ENCODE measurements at regions not wholly inside any gene's neighbourhood (a gene's known extent, or its start where the extent isn't known, plus 50 kb on each side); places are given as distances from the start of the nearest gene placed in this dataset.
"Not testable (repeated sequence)": the region's sequence is repeated elsewhere in the genome, so short reads cannot be mapped to it uniquely, and the experiment has no call there.

DNA sequence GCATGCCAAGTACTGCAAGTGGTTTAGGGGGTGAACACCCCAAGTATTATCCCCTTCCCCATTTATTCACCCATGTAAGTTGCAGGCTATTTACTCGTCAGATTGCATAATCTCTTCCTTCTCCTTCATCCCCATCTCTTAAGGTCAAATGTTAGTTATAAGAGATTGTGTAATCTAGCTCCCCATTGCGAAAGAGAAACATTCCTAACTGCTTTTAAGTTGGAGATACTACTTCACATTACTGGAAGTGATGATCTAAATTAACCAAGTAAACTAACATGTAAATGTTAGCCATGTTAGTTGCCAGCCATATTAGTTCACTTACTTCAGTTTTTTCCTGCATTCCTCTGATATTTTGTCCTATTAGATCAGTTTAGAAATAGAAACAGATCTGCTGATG lies 262.3 kb downstream of the TAF11L14 start:
- DNase-seq: no peak

DNA sequence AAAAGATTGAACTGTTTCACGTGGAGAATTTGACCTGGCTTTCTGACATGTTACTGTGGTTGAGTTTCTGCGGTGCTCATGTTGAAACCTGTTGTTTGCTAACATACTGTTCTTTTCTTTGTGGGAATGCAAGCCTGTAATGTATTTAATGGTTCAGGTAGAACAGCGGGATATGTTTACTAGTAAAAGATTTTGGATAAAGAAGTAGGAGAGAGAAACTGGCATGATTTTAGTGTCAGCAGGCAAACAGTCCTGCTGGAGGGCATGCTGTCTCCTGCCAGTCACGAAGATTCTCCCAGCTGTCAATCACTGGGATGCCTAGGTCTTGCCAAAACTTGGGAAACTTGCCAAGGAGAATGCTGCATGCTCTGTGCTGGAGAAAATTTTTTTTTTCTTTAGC lies 263.5 kb downstream of the TAF11L14 start:
- DNase-seq: no peak

DNA sequence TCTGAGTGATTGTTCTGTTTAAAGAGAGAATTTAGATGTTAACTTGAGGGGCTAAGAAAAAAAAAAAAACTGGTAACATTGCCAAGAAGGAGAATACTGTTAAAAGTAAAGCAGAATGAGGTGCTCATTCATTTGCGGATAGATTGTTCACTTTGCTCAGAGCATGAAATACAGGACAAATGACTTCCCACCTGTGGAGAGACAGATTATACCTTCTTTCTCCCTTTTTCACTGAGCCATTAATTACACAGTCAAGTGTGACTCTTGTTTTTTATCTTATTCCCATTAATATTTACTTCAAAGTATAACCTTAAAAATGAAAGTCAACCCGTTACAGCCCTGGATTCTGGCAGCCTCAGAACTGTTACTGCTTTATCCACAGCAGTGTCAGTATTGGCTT lies 264.5 kb downstream of the TAF11L14 start:
- no peak for DNase-seq

GRCh38 chr5:17907094-17907493 lies 272.8 kb downstream of the TAF11L14 start:
- no peak for DNase-seq

DNA sequence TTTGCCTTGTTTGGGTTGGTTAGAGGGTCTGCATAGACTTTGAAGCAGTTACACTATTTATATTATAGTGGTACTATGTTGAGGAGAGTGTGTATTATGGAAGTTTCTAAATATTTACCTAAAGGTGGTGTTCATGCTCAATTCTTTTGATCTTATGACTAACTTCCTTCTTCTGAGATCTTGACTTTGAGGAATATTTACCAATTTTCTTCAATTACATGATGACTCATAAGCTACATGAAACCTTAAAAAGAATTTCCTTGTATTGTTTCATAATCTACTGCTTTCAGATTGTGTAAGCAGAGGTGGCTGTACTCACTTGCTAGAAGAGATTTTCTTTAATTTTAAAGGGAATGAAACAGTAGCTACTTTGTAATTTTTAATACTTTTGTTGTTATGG lies 276.1 kb downstream of the TAF11L14 start:
- DNase-seq: no peak

- no peak for DNase-seq
Observed at GRCh38 chr5:17912794-17913193, 278.5 kb downstream of the TAF11L14 start.

DNA sequence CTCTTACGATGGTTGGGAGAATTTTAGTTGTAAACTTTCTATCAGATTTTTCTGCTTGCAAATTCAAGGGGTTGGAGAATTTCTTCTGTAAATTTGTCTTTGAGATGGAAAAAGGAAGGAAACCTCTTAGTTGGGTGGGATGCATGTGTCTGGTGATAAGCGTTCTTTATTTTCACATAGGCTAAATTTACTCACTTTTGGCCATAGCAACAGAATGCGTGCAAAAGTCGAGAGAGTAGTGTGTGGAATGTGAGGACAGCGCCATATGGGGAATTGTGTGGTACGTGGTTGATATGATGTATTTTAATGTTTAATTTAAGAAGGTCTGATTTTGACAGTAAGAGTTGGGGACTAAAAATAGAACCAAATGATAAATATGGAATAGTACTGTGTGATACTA lies 282.2 kb downstream of the TAF11L14 start:
- DNase-seq: no peak

- no peak for DNase-seq
Observed at GRCh38 chr5:17917465-17917864, 283.2 kb downstream of the TAF11L14 start.

- DNase-seq: no peak
Observed at GRCh38 chr5:17918373-17919104, 284.3 kb downstream of the TAF11L14 start.

- no peak for DNase-seq
Observed at GRCh38 chr5:17925276-17925675, 291.0 kb downstream of the TAF11L14 start.

- no peak for DNase-seq
Observed at GRCh38 chr5:17928581-17928981, 294.3 kb downstream of the TAF11L14 start.

DNA sequence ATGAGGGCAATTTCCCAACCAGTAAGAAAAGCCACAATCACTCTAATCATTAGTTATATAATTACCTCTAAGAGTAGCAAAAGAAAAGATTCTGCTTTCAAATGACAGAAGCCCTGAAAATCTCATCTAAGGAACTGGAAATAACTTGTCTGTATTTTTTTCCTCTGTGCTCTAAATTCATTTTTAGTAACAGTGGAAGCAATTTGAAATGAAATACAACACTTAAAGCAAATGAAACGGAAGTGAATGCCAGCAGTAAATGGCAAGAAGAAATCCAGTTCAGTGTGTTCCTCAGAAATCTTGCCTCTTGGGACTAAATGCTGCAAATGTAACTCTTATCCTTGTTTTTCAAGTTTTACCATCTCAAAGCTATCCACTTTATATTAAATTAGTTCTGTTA lies 294.9 kb downstream of the TAF11L14 start:
- no peak for DNase-seq

DNA sequence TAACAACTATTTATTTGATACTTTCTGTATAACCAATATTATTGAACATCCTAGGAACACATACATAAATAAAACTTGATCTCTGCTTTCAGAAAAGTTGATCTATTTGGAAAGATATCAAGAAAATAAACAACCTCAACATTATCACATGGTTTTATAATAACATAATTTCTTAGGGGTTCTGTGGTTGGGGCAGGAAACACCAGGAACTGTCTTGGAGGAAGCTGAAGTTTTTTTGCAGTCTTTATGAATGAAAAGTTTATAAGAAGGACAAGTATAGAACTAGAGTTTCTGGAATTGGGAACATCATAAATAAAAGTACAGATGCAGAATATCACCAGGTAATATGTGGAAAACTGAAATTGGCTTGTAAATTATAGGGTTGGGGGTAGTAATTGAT lies 296.1 kb downstream of the TAF11L14 start:
- DNase-seq: no peak

GRCh38 chr5:17944046-17944445 lies 309.8 kb downstream of the TAF11L14 start:
- no peak for DNase-seq

DNA sequence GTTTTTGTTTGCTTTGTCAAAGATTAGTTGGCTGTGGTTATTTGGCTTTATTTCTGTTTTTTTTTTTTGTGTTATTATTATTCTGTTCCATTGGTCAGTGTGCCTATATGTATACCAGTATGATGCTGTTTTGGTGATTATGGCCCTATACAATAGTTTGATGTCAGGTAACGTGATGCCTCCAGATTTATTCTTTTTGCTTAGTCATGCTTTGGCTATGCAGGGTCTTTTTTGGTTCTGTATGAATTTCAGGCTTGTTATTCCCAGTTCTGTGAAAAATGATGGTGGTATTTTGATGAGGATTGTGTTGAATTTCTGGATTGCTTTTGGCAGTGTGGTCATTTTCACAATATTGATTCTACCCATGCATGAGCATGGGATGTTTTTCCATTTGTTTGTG lies 312.8 kb downstream of the TAF11L14 start:
- no peak for DNase-seq

DNA sequence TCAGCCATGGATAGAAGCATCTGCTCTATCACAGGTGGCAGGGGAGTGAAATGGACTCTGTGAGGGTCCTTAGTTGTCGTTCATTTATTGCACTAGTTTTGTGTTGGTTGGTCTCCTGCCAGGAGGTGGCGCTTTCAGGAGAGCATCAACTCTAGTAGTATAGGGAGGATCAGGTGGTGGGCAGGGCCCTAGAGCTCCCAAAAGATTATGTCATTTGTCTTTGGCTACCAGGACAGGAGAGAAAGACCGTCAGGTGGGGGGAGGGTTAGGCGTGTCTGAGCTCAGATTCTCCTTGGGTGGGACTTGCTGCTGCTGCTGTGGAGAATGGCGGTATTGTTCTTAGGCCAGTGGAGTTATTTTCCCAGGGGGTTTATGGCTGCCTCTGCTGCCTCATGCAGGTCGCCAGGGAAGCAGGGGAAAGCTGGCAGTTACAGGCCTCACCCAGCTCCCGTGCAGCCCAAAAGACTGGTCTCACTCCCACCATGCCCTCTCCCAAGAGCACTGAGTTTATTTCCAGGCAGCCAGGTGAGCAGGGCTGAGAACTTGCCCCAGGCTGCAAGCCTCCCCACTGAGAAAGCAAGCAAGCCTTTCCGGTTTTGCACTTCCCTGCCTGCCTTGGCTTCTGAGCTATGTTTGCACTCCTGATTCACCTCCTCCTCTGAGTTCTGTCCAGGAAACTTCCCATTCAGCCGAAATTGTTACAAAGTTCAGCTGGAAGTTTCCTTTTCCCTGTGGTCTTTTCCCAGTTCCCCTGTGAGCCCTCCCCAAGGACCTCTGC lies 317.3 kb downstream of the TAF11L14 start:
- no peak for DNase-seq

DNA sequence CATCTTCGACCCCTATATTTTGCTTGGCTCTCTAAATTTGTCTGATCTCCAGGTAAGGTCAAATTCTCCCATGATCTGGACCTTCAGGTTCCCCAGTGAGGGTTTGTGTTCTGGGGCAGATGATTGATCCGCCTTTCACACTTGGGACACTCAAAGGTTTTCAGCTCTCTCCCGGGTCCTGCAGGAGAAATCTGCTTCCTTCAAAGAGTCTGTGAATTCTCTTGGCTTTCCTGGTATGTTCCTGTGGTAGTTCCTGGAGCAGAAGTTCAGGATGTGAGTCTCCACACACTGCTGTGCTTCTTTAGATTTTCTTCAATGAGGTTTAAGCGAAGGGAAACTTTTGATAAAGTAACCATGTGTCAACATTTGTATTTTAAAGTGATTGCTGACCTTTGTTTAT lies 318.0 kb downstream of the TAF11L14 start:
- DNase-seq: no peak

- no peak for DNase-seq
Observed at GRCh38 chr5:17964067-17964466, 329.8 kb downstream of the TAF11L14 start.

DNA sequence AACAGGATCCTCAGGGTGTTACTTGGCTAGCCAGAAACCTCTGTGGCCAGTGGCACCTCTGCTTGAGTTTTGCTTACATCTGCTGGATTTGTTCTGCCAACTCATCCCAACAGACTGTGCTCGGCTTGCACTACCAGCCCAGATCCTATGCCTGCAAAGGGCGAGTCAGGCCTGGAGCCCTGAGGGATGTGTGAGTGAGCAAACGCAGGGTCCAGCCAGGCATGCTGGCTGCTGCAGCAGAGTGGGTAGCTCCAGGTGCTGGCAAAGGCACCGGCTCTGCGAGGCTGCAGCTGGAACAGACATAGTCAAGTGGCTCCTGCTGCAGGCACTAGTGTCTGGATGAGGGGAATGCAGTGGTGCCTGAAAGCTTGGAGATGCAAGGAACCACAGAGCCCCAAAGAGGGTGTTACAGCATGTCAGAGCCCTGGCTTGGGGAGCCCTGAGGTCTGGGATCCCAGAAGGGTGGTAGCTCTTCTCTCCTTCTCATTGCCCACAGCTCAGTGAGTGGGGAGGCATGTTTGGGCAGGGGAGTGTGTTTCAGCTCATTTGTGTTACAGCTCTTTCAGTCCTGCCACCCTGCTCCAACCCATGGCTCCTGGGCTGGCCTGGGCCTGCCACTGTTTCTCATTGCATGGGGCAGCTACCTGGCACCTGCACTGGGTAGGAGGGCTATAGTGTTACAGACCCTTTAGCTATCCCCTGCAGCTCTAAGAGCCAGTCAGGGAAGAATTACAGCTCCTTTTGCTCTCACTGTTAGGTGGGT lies 332.6 kb downstream of the TAF11L14 start:
- DNase-seq: no peak

GRCh38 chr5:17976404-17976803 lies 342.1 kb downstream of the TAF11L14 start:
- DNase-seq: no peak

DNA sequence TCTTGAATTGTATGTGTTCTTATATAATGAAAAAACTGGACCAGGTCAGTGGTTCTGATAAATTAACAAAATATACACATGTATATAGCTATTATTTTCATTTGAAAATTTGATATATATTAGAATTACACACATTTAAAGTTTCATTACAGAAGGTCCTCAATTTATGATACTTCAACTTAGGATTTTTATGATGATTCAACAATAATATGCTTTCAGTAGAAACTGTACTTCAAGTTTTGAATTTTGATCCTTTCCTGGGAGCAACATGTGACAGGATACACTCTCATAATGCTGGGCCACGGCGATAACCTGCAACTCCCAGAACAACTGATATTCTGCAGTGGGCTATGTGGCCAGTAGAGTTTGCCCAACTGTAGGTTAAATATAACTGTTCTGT lies 344.7 kb downstream of the TAF11L14 start:
- DNase-seq: no peak

GRCh38 chr5:17982626-17983025 lies 348.4 kb downstream of the TAF11L14 start:
- DNase-seq: not testable (repeated sequence)

DNA sequence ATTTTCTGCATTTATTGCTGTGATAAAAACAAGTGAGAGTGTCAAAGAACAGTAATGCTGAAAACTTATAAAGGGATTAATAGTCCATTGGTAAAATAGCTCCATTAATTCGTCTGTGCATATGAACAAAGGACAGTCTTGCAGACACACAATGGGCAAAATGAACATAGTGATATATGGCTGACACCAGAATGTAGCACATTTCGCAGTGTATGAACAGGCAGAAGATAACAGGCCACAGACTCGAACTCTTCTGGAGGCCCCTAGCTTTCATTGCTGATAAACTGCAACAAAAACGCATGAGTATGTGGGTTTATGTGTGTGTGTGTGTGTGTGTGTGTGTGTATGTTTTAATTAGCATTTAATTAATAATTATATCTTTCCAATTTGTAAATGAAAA lies 354.8 kb downstream of the TAF11L14 start:
- no peak for DNase-seq
